Activated naive CD8-positive, alpha-beta T cell treated with anti-CD3 and anti-CD28 coated beads, Interleukin-2, amount 50 U/mL, for 24 hours (primary cell): ENCODE measurements at regions not wholly inside any gene's neighbourhood (a gene's known extent, or its start where the extent isn't known, plus 50 kb on each side); places are given as distances from the start of the nearest gene placed in this dataset.
"Not testable (repeated sequence)": the region's sequence is repeated elsewhere in the genome, so short reads cannot be mapped to it uniquely, and the experiment has no call there.

Source experiments
- ATAC-seq: fragments of 150-1000 bp; cut with Tn5 transposase; one replicate; pipeline ENCODE4 v1.10.0; 2021
- DNase-seq: peaks from one replicate; pipeline ENCODE4 v3.0.0; 2021
- H3K27ac Mint-ChIP-seq: one replicate; pipeline ENCODE4 v1.8.0; 2021; ENCODE audit warnings: mild to moderate bottlenecking, mixed read lengths
- H3K27me3 Mint-ChIP-seq: one replicate; pipeline ENCODE4 v1.8.0; 2021; ENCODE audit warnings: mixed read lengths
- H3K36me3 Mint-ChIP-seq: one replicate; pipeline ENCODE4 v1.8.0; 2021; ENCODE audit warnings: low read depth, mixed read lengths
- H3K4me1 Mint-ChIP-seq: one replicate; pipeline ENCODE4 v1.8.0; 2021; ENCODE audit warnings: mixed read lengths
- H3K4me3 Mint-ChIP-seq: one replicate; pipeline ENCODE4 v1.8.0; 2021; ENCODE audit warnings: mild to moderate bottlenecking, moderate library complexity, mixed read lengths
- H3K9me3 Mint-ChIP-seq: one replicate; pipeline ENCODE4 v1.8.0; 2021; ENCODE audit warnings: mixed read lengths

DNA sequence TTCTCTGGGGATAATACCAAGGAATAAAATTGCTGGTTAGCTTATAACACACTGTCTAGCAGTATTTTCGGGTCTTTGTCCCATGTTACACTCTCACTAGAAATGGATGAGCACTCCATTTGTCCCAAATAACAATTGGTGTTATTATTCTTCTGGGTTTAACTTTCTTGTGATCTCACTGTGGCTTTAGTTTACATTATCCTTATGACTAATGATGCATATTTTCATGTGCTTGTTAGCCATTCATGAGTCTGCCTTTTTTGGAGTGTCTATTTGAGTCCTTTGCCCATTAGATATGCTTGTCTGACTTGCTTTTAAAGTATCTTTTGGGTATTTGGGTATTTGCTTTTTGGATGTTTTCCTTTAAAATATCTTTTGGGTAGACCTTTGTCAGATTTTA is 372.9 kb upstream of the TENM3 start:
- H3K4me3 Mint-ChIP-seq, result no peak overlapping the region
- ATAC-seq (no peak), DNase-seq (no peak)
- H3K27ac Mint-ChIP-seq, result no peak overlapping the region
- no peaks in the 10 kb centered on the region for H3K4me1 Mint-ChIP-seq
- H3K9me3 Mint-ChIP-seq, result no peaks in the 10 kb centered on the region
- no peaks in the 10 kb centered on the region for H3K36me3 Mint-ChIP-seq
- H3K27me3 Mint-ChIP-seq, result no peaks in the 10 kb centered on the region

DNA sequence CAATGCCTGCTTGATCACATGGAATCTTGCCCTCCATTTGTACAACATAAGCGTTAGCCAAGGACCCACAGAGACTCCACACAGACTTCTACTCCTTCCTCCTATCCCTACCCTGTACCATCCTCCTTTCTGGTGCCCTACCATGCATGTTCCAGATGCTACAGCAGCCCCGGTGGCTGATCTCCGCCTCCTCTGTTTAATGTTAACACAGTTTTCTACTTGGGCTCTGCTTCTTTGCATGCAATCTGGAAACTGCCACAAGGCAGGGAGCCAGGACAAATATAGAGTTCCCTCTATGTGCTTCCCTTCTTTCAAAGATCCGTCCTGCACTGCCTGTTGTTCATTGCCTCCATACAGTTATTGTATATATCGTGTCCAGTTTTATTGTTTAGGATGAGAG is 368.6 kb upstream of the TENM3 start:
- Mint-ChIP-seq H3K4me3 (no peak overlapping the region), H3K27me3 (no peaks in the 10 kb centered on the region), H3K9me3 (no peaks in the 10 kb centered on the region), H3K27ac (no peak overlapping the region), H3K4me1 (no peaks in the 10 kb centered on the region), H3K36me3 (no peaks in the 10 kb centered on the region)
- no peak for ATAC-seq
- no peak for DNase-seq

DNA sequence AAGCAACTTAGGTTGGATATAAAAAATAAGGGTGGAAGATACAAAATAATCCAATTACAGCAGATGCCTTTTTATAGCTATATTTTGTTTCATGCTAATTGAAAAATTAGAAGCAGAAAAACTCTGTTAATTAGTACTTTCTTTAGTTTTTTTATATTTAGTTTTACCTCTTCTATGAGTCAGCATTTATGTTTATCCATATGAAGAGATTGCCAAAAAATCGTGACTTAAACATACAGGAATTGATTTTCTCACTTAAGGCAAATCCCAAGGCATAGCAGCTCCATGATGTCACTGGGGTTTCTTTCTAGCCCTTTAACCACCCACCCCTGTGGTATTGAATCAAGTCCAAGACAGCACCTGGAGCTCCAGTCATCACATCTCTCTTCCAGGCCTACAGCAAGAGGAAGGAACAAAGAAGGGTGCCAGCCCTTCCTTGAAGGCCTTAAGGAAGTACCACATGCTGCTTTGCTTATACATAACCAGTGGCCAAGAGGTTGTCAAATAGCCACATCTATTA is 365.8 kb upstream of the TENM3 start:
- Mint-ChIP-seq H3K27me3 (no peaks in the 10 kb centered on the region), H3K4me1 (no peaks in the 10 kb centered on the region), H3K4me3 (no peak overlapping the region), H3K9me3 (no peaks in the 10 kb centered on the region), H3K36me3 (no peaks in the 10 kb centered on the region), H3K27ac (no peak overlapping the region)
- DNase-seq (no peak), ATAC-seq (no peak)

DNA sequence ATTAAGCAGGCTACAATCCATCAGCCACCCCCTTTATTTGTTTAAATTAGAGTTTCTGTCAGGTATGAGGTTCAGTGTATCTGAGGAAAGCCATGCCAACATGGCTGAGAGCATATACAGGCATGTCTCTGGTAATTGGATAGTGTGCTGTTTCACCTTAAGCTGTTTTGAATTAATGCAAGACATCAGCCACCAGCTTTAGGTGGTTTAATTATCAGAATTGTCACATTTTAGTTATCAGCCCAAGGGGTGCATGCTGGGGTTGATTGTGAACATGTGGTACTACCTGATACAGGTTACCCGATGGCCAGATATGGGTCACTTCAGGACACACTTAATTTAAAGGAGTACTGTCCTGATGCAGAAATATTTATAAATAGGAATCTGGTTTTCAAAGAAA is 353.2 kb upstream of the TENM3 start:
- no peak for DNase-seq
- Mint-ChIP-seq H3K4me3 (no peak overlapping the region), H3K27ac (no peak overlapping the region), H3K36me3 (no peaks in the 10 kb centered on the region), H3K27me3 (no peaks in the 10 kb centered on the region), H3K9me3 (peaks cover 26% of the 10 kb centered on the region), H3K4me1 (no peaks in the 10 kb centered on the region)
- no peak for ATAC-seq

DNA sequence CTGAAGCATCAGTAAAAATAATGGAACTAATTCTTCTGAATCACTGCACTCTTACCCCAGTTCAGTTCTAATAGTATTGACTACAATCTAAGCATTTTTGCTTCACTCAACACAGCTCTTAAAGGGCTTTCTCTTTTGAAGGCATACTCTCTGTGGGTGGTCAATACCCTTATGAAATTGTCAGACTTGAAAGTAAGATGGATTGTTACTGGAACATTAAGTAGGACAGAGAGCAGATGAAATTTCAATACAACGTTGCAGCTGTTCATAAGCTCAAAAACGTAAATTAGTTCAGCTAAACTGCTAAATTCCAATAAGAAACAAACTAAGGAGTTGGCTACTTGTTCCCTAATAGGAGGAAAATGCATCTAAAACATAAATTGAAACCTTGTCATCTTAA is 352.3 kb upstream of the TENM3 start:
- no peaks in the 10 kb centered on the region for H3K4me1 Mint-ChIP-seq
- ATAC-seq, result no peak

DNA sequence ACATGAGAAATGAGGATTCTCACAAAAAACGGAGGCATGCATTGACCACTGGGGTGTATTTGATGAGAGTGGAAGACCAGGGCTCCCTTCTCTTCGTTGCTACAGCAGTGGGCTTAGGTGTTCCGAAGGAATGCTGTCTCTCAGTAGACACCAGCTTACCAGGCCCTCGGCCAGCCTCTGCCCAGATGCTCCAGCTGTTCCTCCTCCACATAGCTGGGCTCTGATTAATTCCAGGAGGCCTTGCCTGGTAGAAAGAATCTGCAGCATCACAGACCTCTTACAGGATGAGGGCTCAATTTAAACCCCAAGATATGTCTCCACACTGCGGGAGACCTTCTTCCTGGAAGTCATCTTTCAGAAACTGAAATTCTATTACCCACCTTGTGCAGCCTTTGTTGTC is 346.6 kb upstream of the TENM3 start:
- ATAC-seq, result no peak
- Mint-ChIP-seq H3K27me3 (no peaks in the 10 kb centered on the region), H3K4me3 (no peak overlapping the region), H3K4me1 (no peaks in the 10 kb centered on the region), H3K27ac (no peak overlapping the region), H3K9me3 (peaks cover 18% of the 10 kb centered on the region), H3K36me3 (no peaks in the 10 kb centered on the region)
- DNase-seq, result no peak

More for the DNA sequence above, 352.3 kb upstream of the TENM3 start:
- Mint-ChIP-seq H3K36me3 (no peaks in the 10 kb centered on the region), H3K27me3 (no peaks in the 10 kb centered on the region), H3K27ac (no peak overlapping the region), H3K4me3 (no peak overlapping the region), H3K9me3 (peaks cover 29% of the 10 kb centered on the region)
- DNase-seq, result no peak

DNA sequence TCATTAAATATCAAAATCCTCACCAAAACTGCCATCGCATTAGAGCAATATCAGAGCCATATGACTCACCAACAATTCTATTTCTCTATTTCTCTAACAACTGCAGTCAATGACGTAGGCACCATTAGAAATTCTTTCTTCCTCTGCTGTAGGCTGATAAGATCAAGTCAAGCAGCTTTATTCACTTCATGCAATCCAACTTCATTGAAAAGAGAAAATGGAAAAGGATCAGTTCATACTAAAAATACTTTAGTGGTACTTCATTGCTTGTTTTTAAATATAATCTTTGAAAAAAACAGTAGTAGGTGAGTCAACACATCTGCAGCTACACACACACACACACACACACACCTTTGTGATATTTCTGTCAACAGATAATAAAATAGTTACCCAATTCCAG is 345.3 kb upstream of the TENM3 start:
- no peak overlapping the region for H3K4me3 Mint-ChIP-seq

DNA sequence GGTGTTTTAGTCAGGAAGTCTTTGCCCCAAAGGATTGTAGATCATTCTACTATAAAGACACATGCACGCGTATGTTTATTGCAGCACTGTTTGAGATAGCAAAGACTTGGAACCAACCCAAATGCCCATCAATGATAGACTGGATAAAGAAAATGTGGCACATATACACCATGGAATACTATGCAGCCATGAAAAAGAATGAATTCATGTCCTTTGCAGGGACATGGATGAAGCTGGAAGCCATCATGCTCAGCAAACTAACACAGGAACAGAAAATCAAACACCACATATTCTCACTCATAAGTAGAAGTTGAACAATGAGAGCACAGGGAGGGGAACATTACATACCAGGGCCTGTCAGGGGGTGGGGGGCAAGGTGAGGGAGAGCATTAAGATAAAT is 340.8 kb upstream of the TENM3 start:
- not testable (repeated sequence) for ATAC-seq, H3K36me3 Mint-ChIP-seq, H3K27ac Mint-ChIP-seq, H3K27me3 Mint-ChIP-seq, H3K4me1 Mint-ChIP-seq, H3K4me3 Mint-ChIP-seq, DNase-seq
- peaks cover 31% of the 10 kb centered on the region for H3K9me3 Mint-ChIP-seq

More for the DNA sequence above, 345.3 kb upstream of the TENM3 start:
- H3K4me1 Mint-ChIP-seq, result no peaks in the 10 kb centered on the region
- no peak for ATAC-seq
- no peaks in the 10 kb centered on the region for H3K36me3 Mint-ChIP-seq
- no peak overlapping the region for H3K27ac Mint-ChIP-seq
- no peak for DNase-seq
- no peaks in the 10 kb centered on the region for H3K27me3 Mint-ChIP-seq
- H3K9me3 Mint-ChIP-seq, result peaks cover 24% of the 10 kb centered on the region

DNA sequence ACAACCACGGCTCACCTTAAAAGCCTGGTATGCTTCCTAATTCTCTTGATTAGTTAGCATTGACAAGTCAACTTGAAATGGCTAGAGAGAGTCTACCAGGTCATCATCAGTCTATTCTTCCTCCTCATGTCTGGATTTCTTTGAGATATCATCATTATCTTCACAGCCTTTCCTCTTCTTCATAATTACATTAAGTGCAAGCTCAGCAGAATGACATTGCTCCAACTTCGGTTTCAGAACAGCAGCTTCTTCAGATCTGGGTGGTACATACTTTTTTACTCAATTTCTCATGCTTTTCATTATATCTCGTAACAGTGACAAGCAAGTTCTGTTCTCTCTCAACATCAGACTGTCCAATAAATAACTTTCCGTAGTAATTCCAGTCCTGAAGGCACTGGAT is 337.5 kb upstream of the TENM3 start:
- no peaks in the 10 kb centered on the region for H3K27me3 Mint-ChIP-seq
- H3K27ac Mint-ChIP-seq, result no peak overlapping the region
- no peaks in the 10 kb centered on the region for H3K36me3 Mint-ChIP-seq
- no peaks in the 10 kb centered on the region for H3K4me1 Mint-ChIP-seq
- ATAC-seq, result no peak
- no peak overlapping the region for H3K4me3 Mint-ChIP-seq
- DNase-seq, result no peak
- peaks cover 30% of the 10 kb centered on the region for H3K9me3 Mint-ChIP-seq

DNA sequence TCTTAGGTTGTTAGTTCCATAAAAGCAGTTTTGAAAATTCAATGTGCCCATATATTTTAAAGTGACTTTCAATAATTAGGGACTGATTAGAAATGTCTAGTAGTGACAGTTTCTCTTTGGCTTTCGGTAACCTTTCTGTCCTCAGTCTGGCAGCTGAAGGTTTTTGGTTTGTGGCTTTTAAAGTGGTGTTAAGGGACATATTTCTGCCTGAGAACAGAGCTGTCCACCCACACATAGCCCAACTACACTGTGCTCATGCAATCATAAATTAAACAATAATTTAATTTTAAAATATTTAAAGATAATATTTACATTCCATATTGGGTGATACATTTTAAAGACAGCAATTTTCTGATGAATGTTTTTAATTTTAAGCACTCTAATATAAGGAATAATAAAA is 335.0 kb upstream of the TENM3 start:
- DNase-seq, result no peak
- Mint-ChIP-seq H3K27me3 (no peaks in the 10 kb centered on the region), H3K9me3 (peaks cover 33% of the 10 kb centered on the region), H3K27ac (no peak overlapping the region), H3K36me3 (no peaks in the 10 kb centered on the region), H3K4me1 (no peaks in the 10 kb centered on the region), H3K4me3 (no peak overlapping the region)
- ATAC-seq, result no peak

DNA sequence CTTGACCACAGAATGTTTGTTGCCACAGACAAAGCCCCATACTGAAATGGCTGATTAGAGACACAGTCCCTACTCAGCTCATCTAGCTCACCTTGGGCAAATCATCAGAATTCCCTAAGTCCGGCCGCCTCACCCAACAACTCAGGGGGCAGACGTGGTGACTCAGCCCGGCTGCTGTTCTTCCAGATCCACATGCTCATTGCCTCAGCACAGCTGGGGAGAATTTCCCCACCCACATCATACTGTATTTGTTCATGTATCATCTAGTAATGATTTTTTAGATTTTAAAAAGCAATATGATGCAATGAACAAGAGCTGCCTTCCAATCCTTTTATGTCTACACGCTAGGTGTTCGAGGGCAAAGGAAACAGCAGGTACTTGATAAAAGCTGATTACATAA is 333.8 kb upstream of the TENM3 start:
- no peak for DNase-seq
- no peak for ATAC-seq
- Mint-ChIP-seq H3K4me1 (no peaks in the 10 kb centered on the region), H3K4me3 (no peak overlapping the region), H3K27me3 (no peaks in the 10 kb centered on the region), H3K27ac (no peak overlapping the region), H3K36me3 (no peaks in the 10 kb centered on the region), H3K9me3 (peaks cover 34% of the 10 kb centered on the region)

DNA sequence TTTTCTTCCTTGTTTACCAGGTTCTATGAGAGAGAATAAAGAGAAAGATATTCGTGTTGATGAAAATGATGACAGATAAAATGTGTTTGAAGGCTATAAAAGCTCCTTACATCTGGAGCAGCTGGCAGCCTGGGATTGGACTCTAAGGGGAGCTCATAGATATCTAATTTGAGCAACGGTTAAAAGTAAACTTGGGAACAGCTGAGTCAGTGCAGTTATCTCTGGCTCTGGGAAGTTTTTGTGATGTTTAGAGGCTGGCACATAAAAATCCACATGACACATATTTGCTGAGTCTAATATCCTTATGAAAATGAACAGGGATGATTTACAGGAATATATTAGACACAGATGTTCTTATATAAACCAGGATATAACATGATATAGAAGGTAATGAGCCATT is 331.8 kb upstream of the TENM3 start:
- Mint-ChIP-seq H3K4me3 (no peak overlapping the region), H3K27ac (no peak overlapping the region), H3K4me1 (no peaks in the 10 kb centered on the region), H3K36me3 (no peaks in the 10 kb centered on the region), H3K27me3 (no peaks in the 10 kb centered on the region), H3K9me3 (peaks cover 23% of the 10 kb centered on the region)
- ATAC-seq (no peak), DNase-seq (no peak)

DNA sequence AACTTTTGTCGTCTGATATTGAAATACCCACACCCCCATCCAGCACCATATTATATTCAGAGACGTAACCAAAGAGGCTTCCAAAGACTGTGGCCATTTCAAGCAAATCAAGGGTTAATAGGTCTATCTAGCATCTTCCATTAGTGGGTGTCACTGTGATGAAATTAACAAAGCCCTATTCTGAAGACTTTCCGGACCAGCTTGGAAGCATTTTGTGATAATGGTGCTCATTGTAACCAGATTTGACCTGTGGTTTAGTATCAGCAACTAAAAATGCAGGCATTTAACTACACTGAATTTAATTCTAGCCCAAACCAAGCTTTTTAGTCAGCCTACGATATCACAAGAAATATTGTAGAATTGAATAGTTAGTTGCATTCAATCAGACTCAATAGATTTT is 309.7 kb upstream of the TENM3 start:
- Mint-ChIP-seq H3K27ac (no peak overlapping the region), H3K36me3 (no peaks in the 10 kb centered on the region), H3K27me3 (no peaks in the 10 kb centered on the region), H3K4me1 (no peaks in the 10 kb centered on the region), H3K4me3 (no peak overlapping the region), H3K9me3 (peaks cover 17% of the 10 kb centered on the region)
- ATAC-seq (no peak), DNase-seq (no peak)

DNA sequence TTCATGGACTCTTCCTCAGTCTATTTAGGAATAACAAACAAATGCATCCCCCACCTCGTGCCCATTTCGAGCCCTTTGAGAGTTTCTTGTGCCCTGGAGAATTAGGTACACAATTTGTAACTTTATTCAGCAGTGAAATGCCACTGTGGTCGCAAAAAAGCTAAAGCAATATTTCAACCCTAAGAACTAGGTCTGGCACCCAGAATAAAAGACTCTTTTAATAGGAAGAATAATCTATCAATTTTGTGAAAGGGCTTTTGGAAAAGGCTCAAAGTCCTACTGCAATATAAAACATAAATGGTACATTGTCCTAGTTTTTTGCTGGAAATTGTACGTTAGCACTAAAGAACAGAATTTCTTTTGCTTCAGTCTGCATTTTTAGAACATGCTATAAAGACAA is 304.6 kb upstream of the TENM3 start:
- DNase-seq, result no peak
- Mint-ChIP-seq H3K36me3 (no peaks in the 10 kb centered on the region), H3K9me3 (peaks cover 4% of the 10 kb centered on the region), H3K4me1 (no peaks in the 10 kb centered on the region), H3K4me3 (no peak overlapping the region), H3K27ac (no peak overlapping the region), H3K27me3 (no peaks in the 10 kb centered on the region)
- no peak for ATAC-seq

DNA sequence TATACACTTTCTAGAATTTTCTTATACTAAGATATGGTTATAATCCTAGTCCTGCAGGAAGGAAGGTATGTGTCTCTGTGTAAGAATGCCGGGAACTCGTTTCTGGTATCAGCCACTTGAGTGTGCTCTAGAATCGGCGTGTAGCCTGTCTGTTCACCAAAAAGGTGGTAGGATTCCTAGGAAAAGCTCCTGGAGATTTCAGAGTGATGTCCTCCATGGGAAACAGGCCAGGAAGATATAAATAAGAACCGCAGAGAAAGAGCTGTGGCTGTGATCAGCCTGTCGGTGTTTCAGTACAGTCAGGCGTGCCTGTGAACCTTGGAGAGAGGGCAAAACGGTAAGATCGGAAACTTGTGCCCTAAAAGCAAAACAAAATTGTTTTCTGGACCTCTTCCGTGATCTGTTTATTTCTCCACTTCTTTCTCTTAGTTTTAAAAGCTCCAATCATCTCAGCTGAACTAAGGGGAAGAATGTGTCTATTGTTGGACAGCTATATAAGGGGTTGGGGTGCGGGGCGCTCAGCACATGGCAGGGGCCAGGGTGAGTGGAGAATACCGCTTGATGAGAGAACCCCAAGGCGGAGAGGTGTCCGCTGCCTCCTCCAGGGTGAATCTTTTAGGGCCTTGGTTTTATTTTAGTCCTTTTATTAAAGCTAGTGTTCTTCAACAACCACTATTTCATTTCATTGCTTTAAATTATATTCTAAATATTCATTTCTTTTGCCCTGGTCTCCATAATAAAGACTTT is 303.8 kb upstream of the TENM3 start:
- Mint-ChIP-seq H3K36me3 (no peaks in the 10 kb centered on the region), H3K4me3 (no peak overlapping the region), H3K4me1 (no peaks in the 10 kb centered on the region), H3K27ac (no peak overlapping the region), H3K27me3 (no peaks in the 10 kb centered on the region), H3K9me3 (peaks cover 4% of the 10 kb centered on the region)
- ATAC-seq, result no peak
- DNase-seq, result no peak

DNA sequence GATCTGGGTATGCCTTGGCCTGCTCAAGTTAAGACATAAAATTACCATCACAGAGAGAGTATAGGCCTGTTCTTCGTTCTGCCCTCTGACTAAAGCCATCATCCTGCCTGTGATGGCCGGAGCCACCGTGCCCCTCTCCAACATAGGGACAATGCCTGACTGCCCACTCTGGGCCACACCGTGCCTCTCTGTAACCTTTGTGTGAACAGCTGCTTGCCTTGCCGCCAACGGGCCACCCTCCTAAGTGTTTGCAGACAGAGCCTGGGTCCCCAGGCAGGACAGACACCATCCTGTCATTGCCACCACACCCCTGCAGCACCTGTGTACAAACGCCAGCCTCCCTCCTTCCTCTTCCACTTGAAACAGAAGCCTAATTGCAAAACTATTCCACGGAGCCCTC is 298.7 kb upstream of the TENM3 start:
- H3K36me3 Mint-ChIP-seq, result no peaks in the 10 kb centered on the region
- H3K27ac Mint-ChIP-seq, result no peak overlapping the region
- no peaks in the 10 kb centered on the region for H3K9me3 Mint-ChIP-seq
- no peaks in the 10 kb centered on the region for H3K4me1 Mint-ChIP-seq
- H3K27me3 Mint-ChIP-seq, result no peaks in the 10 kb centered on the region
- DNase-seq, result no peak
- no peak for ATAC-seq
- H3K4me3 Mint-ChIP-seq, result no peak overlapping the region
